Epithelial cell of esophagus (primary cell): ENCODE measurements at regions not wholly inside any gene's neighbourhood (a gene's known extent, or its start where the extent isn't known, plus 50 kb on each side); places are given as distances from the start of the nearest gene placed in this dataset.

Experiments used
- DNase-seq: peaks from one replicate; pipeline ENCODE4 v3.0.0; 2010; ENCODE audit warnings: low read depth
- H3K4me3 ChIP-seq: 2 replicates; pipeline ENCODE4 v1.5.1; 2011; ENCODE audit warnings: mild to moderate bottlenecking, low read length, control low read depth
- CTCF ChIP-seq: IDR thresholded peaks from 2 replicates; pipeline ENCODE4 v1.5.1; 2011; ENCODE audit warnings: low read depth, mild to moderate bottlenecking, low read length, control low read depth, inconsistent platforms; ENCODE audit not compliant: insufficient read depth; ENCODE audit errors: missing control alignments

GRCh38 chr4:169909479-169909878, 116.7 kb downstream of the MFAP3L start:
- H3K4me3 ChIP-seq, result no peak overlapping the region
- no peak for DNase-seq
- TF ChIP-seq CTCF, result no peak

- no peak for TF ChIP-seq CTCF
- H3K4me3 ChIP-seq, result no peak overlapping the region
- no peak for DNase-seq
Observed at GRCh38 chr4:169907705-169908104, 118.5 kb downstream of the MFAP3L start.

- no peak for DNase-seq
- no peak overlapping the region for H3K4me3 ChIP-seq
- TF ChIP-seq CTCF, result no peak
Observed at GRCh38 chr4:169906821-169907220, 119.4 kb downstream of the MFAP3L start.

GRCh38 chr4:169906104-169906503, 120.1 kb downstream of the MFAP3L start:
- TF ChIP-seq CTCF, result no peak
- DNase-seq, result no peak
- no peak overlapping the region for H3K4me3 ChIP-seq

- H3K4me3 ChIP-seq, result no peak overlapping the region
- no peak for TF ChIP-seq CTCF
- no peak for DNase-seq
Observed at GRCh38 chr4:169902658-169903345, 123.4 kb downstream of the MFAP3L start.

- no peak for DNase-seq
Observed at GRCh38 chr4:169900241-169900845, 125.9 kb downstream of the MFAP3L start.

More at GRCh38 chr4:169900241-169900845, 125.9 kb downstream of the MFAP3L start:
- H3K4me3 ChIP-seq, result no peak overlapping the region
- TF ChIP-seq CTCF, result no peak
